Tibial artery (tissue), 4 donors: ENCODE measurements at regions not wholly inside any gene's neighbourhood (a gene's known extent, or its start where the extent isn't known, plus 50 kb on each side); places are given as distances from the start of the nearest gene placed in this dataset.
A peak's percentile ranks its signal among the peaks of the same experiment; 100 is the strongest.
"Not testable (repeated sequence)": the region's sequence is repeated elsewhere in the genome, so short reads cannot be mapped to it uniquely, and the experiment has no call there.

ENCODE experiments used
- DNase-seq, 2 donors: peaks; one replicate each; pipeline ENCODE4 v3.0.0-alpha.2; 2019
- H3K27ac ChIP-seq, 2 donors: fragments of 200-600 bp; sonication (generic) in 1 of 2; 1 replicate in 1 of 2; 2 replicates in 1 of 2; pipeline ENCODE4 v1.5.1; 2018 to 2019; ENCODE audit warnings: mild to moderate bottlenecking in 1 of 2
- H3K27me3 ChIP-seq, 2 donors: fragments of 200-600 bp; sonication (generic) in 1 of 2; one replicate each; pipeline versions ENCODE4 v1.5.1 to v1.6.0; 2016 to 2019
- H3K36me3 ChIP-seq, 3 donors: fragments of 200-600 bp; sonication (generic) in 2 of 3; one replicate each; pipeline ENCODE4 v1.5.1; 2016 to 2019; ENCODE audit warnings: mild to moderate bottlenecking in 2 of 3
- H3K4me1 ChIP-seq, 4 donors: fragments of 200-600 bp; sonication (generic) in 2 of 4; 1 replicate in 3 of 4; 2 replicates in 1 of 4; pipeline ENCODE4 v1.5.1; 2016 to 2019
- H3K4me3 ChIP-seq, 2 donors: fragments of 200-600 bp; sonication (generic) in 1 of 2; 1 replicate in 1 of 2; 2 replicates in 1 of 2; pipeline ENCODE4 v1.5.1; 2018 to 2019; ENCODE audit warnings: mild to moderate bottlenecking in 2 of 2
- H3K9me3 ChIP-seq, 3 donors: fragments of 200-600 bp; sonication (generic) in 1 of 3; one replicate each; pipeline ENCODE4 v1.5.1; 2016 to 2019
- CTCF ChIP-seq, 2 experiments: fragments of 200-600 bp in 1 of 2; fragments of 450-650 bp in 1 of 2; IDR thresholded peaks; one replicate each; pipeline ENCODE4 v1.5.1; 2017 to 2019; ENCODE audit warnings: antibody characterized with exemption in 2 of 2, mild to moderate bottlenecking in 1 of 2, moderate library complexity in 1 of 2
- intact Hi-C: fragments of 100-400 bp; cut with DNase I; formaldehyde crosslinking; loops from one replicate; pipeline ENCODE4 v1.15.0; 2023; ENCODE audit warnings: low total_unique reads

GRCh38 chr2:132220589-132220988 is 58.8 kb upstream of the ANKRD30BL start:
- H3K36me3 ChIP-seq, intact Hi-C loops, H3K27me3 ChIP-seq, H3K4me1 ChIP-seq, H3K4me3 ChIP-seq, DNase-seq, H3K27ac ChIP-seq, H3K9me3 ChIP-seq: not testable (repeated sequence)

GRCh38 chr2:132221886-132222285 is 60.1 kb upstream of the ANKRD30BL start:
- H3K4me1 ChIP-seq, H3K36me3 ChIP-seq, H3K9me3 ChIP-seq, DNase-seq, H3K27me3 ChIP-seq, H3K4me3 ChIP-seq, intact Hi-C loops, H3K27ac ChIP-seq: not testable (repeated sequence)

GRCh38 chr2:132252191-132252893 is 90.6 kb upstream of the ANKRD30BL start:
- DNase-seq = no peak
- Histone ChIP-seq H3K27ac (no peak overlapping the region), H3K9me3 (peaks cover 0 to 9% (median 0%) of the 10 kb centered on the region in 3 donors), H3K4me1 (peaks cover 0 to 10% (median 2%) of the 10 kb centered on the region in 4 donors), H3K36me3 (no peaks in the 10 kb centered on the region), H3K27me3 (peaks cover 0 to 20% of the 10 kb centered on the region in 2 donors), H3K4me3 (no peak overlapping the region)
- no peak for TF ChIP-seq CTCF (IDR thresholded peaks at IDR 0.05)
- intact Hi-C loops = no loop called here

- intact Hi-C loops = no loop called here
- DNase-seq = no peak
- Histone ChIP-seq H3K4me1 (peaks cover 0 to 15% (median 4%) of the 10 kb centered on the region in 4 donors), H3K9me3 (peaks cover 0 to 9% (median 0%) of the 10 kb centered on the region in 3 donors), H3K27me3 (peaks cover 0 to 25% of the 10 kb centered on the region in 2 donors), H3K4me3 (no peak overlapping the region), H3K36me3 (no peaks in the 10 kb centered on the region), H3K27ac (no peak overlapping the region)
- no peak for TF ChIP-seq CTCF (IDR thresholded peaks at IDR 0.05)
Measured at GRCh38 chr2:132252894-132253264, 91.1 kb upstream of the ANKRD30BL start.

- H3K4me1 ChIP-seq = peaks cover 0 to 17% (median 4%) of the 10 kb centered on the region in 4 donors
- intact Hi-C loops = no loop called here
- H3K36me3 ChIP-seq = no peaks in the 10 kb centered on the region
- peaks cover 0 to 9% (median 0%) of the 10 kb centered on the region in 3 donors for H3K9me3 ChIP-seq
- peak in 1 of 2 donors; percentile 18 for DNase-seq
- no peak overlapping the region for H3K27ac ChIP-seq
- no peak for TF ChIP-seq CTCF (IDR thresholded peaks at IDR 0.05)
- peaks cover 0 to 31% of the 10 kb centered on the region in 2 donors for H3K27me3 ChIP-seq
- no peak overlapping the region for H3K4me3 ChIP-seq
Measured at GRCh38 chr2:132253496-132254305, 91.9 kb upstream of the ANKRD30BL start.

- intact Hi-C loops, H3K36me3 ChIP-seq, H3K9me3 ChIP-seq, DNase-seq, H3K4me3 ChIP-seq, H3K27ac ChIP-seq: not testable (repeated sequence)
- Histone ChIP-seq H3K4me1 (peaks cover 0 to 17% (median 4%) of the 10 kb centered on the region in 4 donors), H3K27me3 (peaks cover 0 to 31% of the 10 kb centered on the region in 2 donors)
Measured at GRCh38 chr2:132254306-132254919, 92.7 kb upstream of the ANKRD30BL start.

- Histone ChIP-seq H3K9me3 (no peaks in the 10 kb centered on the region), H3K36me3 (no peaks in the 10 kb centered on the region), H3K4me3 (no peak overlapping the region), H3K27ac (no peak overlapping the region), H3K27me3 (peaks cover 0 to 31% of the 10 kb centered on the region in 2 donors), H3K4me1 (peaks cover 0 to 17% (median 4%) of the 10 kb centered on the region in 4 donors)
- DNase-seq = no peak
- TF ChIP-seq CTCF (IDR thresholded peaks at IDR 0.05) = no peak
- intact Hi-C loops = no loop called here
Measured at GRCh38 chr2:132255714-132256113, 94.0 kb upstream of the ANKRD30BL start.
